Central memory CD4-positive, alpha-beta T cell (primary cell): ENCODE measurements at regions not wholly inside any gene's neighbourhood (a gene's known extent, or its start where the extent isn't known, plus 50 kb on each side); places are given as distances from the start of the nearest gene placed in this dataset.
"Not testable (repeated sequence)": the region's sequence is repeated elsewhere in the genome, so short reads cannot be mapped to it uniquely, and the experiment has no call there.

Source experiments
- DNase-seq: peaks from one replicate; pipeline ENCODE4 v3.0.0; 2022

GRCh38 chr15:20069043-20069442, 472.6 kb downstream of the GOLGA6L6 start:
- DNase-seq = not testable (repeated sequence)

- not testable (repeated sequence) for DNase-seq
Observed at GRCh38 chr15:20066173-20066572, 475.4 kb downstream of the GOLGA6L6 start.

- DNase-seq = not testable (repeated sequence)
Observed at GRCh38 chr15:20065508-20065907, 476.1 kb downstream of the GOLGA6L6 start.

GRCh38 chr15:20063167-20063566, 478.4 kb downstream of the GOLGA6L6 start:
- DNase-seq = not testable (repeated sequence)

- DNase-seq = not testable (repeated sequence)
Observed at GRCh38 chr15:20060838-20061237, 480.8 kb downstream of the GOLGA6L6 start.

- DNase-seq = not testable (repeated sequence)
Observed at GRCh38 chr15:20056871-20057270, 484.7 kb downstream of the GOLGA6L6 start.

GRCh38 chr15:20055921-20056320, 485.7 kb downstream of the GOLGA6L6 start:
- DNase-seq = not testable (repeated sequence)

GRCh38 chr15:20048189-20048588, 493.4 kb downstream of the GOLGA6L6 start:
- DNase-seq = not testable (repeated sequence)

- not testable (repeated sequence) for DNase-seq
Observed at GRCh38 chr15:20045165-20045564, 496.4 kb downstream of the GOLGA6L6 start.

GRCh38 chr15:20040691-20041090, 500.9 kb downstream of the GOLGA6L6 start:
- not testable (repeated sequence) for DNase-seq

GRCh38 chr15:20025040-20025439, 516.6 kb downstream of the GOLGA6L6 start:
- DNase-seq = not testable (repeated sequence)

- DNase-seq = not testable (repeated sequence)
Observed at GRCh38 chr15:20022349-20022748, 519.3 kb downstream of the GOLGA6L6 start.

- DNase-seq = not testable (repeated sequence)
Observed at GRCh38 chr15:20021351-20021750, 520.2 kb downstream of the GOLGA6L6 start.

- DNase-seq = not testable (repeated sequence)
Observed at GRCh38 chr15:20020588-20020987, 521.0 kb downstream of the GOLGA6L6 start.

- DNase-seq = not testable (repeated sequence)
Observed at GRCh38 chr15:20019758-20020157, 521.8 kb downstream of the GOLGA6L6 start.

- not testable (repeated sequence) for DNase-seq
Observed at GRCh38 chr15:20017581-20017980, 524.0 kb downstream of the GOLGA6L6 start.

GRCh38 chr15:20016941-20017340, 524.7 kb downstream of the GOLGA6L6 start:
- not testable (repeated sequence) for DNase-seq

- DNase-seq = not testable (repeated sequence)
Observed at GRCh38 chr15:20012837-20013236, 528.8 kb downstream of the GOLGA6L6 start.

GRCh38 chr15:20010759-20011158, 530.8 kb downstream of the GOLGA6L6 start:
- DNase-seq = not testable (repeated sequence)

- not testable (repeated sequence) for DNase-seq
Observed at GRCh38 chr15:20009619-20010018, 532.0 kb downstream of the GOLGA6L6 start.

- not testable (repeated sequence) for DNase-seq
Observed at GRCh38 chr15:20007338-20007737, 534.3 kb downstream of the GOLGA6L6 start.

- DNase-seq = not testable (repeated sequence)
Observed at GRCh38 chr15:20003471-20003870, 538.1 kb downstream of the GOLGA6L6 start.

GRCh38 chr15:20002560-20002959, 539.0 kb downstream of the GOLGA6L6 start:
- not testable (repeated sequence) for DNase-seq

GRCh38 chr15:19996574-19997194, 544.9 kb downstream of the GOLGA6L6 start:
- not testable (repeated sequence) for DNase-seq

GRCh38 chr15:19995296-19995695, 546.3 kb downstream of the GOLGA6L6 start:
- DNase-seq = not testable (repeated sequence)
